Osteocyte (in vitro differentiated cells): ENCODE measurements at regions not wholly inside any gene's neighbourhood (a gene's known extent, or its start where the extent isn't known, plus 50 kb on each side); places are given as distances from the start of the nearest gene placed in this dataset.

ENCODE experiments used
- DNase-seq: peaks from one replicate; pipeline ENCODE4 v3.0.0; 2021; ENCODE audit warnings: mixed read lengths; ENCODE audit not compliant: unreplicated experiment; ENCODE audit errors: extremely low spot score
- H3K27ac Mint-ChIP-seq: one replicate; pipeline ENCODE4 v1.8.0; 2021; ENCODE audit warnings: mild to moderate bottlenecking, mixed read lengths; ENCODE audit not compliant: unreplicated experiment
- H3K27me3 Mint-ChIP-seq: one replicate; pipeline ENCODE4 v1.8.0; 2021; ENCODE audit warnings: mixed read lengths; ENCODE audit not compliant: unreplicated experiment
- H3K36me3 Mint-ChIP-seq: one replicate; pipeline ENCODE4 v1.8.0; 2021; ENCODE audit warnings: mixed read lengths; ENCODE audit not compliant: unreplicated experiment
- H3K4me1 Mint-ChIP-seq: one replicate; pipeline ENCODE4 v1.8.0; 2021; ENCODE audit warnings: mixed read lengths; ENCODE audit not compliant: unreplicated experiment
- H3K4me3 Mint-ChIP-seq: one replicate; pipeline ENCODE4 v1.8.0; 2021; ENCODE audit warnings: mild to moderate bottlenecking, moderate library complexity, mixed read lengths; ENCODE audit not compliant: unreplicated experiment
- H3K9me3 Mint-ChIP-seq: one replicate; pipeline ENCODE4 v1.8.0; 2021; ENCODE audit warnings: mixed read lengths; ENCODE audit not compliant: unreplicated experiment
- TF ChIP-seq, protein P1 (sequence below): fragments of 200-600 bp; sonication (generic); IDR thresholded peaks from 2 replicates; pipeline ENCODE4 v1.5.0; 2021; ENCODE audit warnings: antibody characterized with exemption, mild to moderate bottlenecking, moderate library complexity

DNA sequence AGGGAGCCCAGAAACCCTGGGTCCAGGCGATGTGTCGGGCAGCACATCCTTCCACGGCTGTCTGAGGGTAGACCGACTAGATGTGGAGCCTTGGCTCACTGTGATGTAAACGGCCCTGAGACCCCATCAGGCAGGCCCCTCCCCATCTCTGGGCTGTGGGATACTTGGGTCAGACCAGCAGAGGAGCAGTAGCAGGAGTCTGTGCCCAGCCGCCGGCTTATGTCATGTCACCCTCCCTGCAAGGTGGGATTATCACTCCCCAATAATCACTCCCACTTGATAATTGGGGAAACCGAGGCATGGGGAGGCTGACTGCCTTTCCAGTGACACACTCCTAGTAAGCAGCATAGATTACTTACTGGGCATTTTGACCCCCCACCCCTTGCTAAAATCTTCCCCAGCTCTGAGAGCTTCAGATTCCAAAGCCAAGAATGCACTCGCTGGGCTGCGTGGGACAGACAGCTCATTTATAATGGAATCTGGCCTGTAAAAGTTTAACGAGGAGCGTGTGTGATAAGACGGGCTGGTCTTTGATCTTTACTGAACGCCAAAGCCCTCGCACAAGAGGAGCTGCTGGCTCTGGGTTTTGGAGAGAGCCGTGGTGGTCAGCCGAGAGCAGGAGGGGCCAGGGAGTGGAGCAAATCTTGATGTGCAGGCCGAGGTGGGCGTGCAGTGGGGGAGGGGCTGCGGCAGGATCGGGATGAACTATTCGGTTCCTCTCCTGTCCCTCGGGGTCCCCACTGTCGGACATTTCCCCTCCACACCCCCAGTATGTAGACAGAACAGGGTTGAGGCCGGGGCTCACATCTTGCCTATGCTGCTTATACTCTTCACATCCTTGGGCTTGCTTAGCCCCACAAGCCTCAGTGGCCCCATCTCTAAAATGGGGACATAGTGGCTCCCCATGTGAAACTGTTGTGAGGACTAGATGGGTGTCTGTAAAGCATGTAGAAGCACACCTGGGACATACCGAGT lies 200.0 kb downstream of the GLI2 start:
- peak overlapping the region; percentile 42 for H3K4me3 Mint-ChIP-seq

DNA sequence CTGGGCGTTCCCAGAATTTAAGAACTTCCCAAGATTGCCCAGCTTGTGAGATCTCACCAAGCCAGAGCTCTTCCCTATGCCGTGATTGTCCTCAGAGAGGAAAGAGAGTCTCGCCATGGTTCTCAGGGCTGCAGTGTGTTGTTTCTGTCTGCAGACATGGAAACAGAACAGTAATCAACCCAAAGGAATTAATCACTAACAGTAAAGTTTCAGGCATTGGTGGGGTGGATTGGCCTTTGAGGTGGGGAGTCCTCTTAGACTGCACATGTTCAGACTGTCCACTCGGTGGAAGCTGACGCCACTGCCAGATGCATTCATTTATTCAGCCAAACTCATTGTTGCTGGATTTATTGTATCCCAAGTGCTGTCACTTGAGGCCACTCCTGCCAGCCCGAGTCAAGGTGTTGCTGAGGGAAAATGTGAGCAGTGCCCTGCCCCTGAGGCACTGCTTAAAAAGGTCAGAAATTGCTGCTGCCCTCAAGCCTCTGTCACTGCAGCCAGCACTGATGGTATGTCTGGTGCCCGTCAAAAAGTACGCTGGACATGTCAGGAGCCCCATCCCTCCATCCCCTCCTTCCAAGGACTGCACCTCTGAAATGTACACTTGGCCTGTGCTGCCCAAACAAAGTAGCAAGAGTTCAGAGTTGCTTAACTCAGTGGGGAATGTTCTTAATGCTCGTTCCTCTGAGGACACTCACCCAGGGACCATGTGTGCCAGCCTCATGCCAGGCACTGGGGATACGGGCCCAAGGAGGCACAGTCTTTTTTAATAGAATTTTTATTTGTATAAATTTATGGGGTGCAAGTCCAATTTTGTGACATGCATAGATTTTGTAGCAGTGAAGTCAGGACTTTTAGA lies 201.0 kb downstream of the GLI2 start:
- Mint-ChIP-seq H3K4me3 (no peak overlapping the region), H3K27me3 (no peaks in the 10 kb centered on the region), H3K27ac (peak overlapping the region; percentile 88), H3K4me1 (peaks cover 91% of the 10 kb centered on the region), H3K36me3 (peaks cover 5% of the 10 kb centered on the region), H3K9me3 (no peaks in the 10 kb centered on the region)
- TF ChIP-seq, protein P1, sequence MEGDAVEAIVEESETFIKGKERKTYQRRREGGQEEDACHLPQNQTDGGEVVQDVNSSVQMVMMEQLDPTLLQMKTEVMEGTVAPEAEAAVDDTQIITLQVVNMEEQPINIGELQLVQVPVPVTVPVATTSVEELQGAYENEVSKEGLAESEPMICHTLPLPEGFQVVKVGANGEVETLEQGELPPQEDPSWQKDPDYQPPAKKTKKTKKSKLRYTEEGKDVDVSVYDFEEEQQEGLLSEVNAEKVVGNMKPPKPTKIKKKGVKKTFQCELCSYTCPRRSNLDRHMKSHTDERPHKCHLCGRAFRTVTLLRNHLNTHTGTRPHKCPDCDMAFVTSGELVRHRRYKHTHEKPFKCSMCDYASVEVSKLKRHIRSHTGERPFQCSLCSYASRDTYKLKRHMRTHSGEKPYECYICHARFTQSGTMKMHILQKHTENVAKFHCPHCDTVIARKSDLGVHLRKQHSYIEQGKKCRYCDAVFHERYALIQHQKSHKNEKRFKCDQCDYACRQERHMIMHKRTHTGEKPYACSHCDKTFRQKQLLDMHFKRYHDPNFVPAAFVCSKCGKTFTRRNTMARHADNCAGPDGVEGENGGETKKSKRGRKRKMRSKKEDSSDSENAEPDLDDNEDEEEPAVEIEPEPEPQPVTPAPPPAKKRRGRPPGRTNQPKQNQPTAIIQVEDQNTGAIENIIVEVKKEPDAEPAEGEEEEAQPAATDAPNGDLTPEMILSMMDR = no peak
- no peak for DNase-seq

More for the DNA sequence above, 200.0 kb downstream of the GLI2 start:
- H3K36me3 Mint-ChIP-seq = peaks cover 7% of the 10 kb centered on the region
- TF ChIP-seq, protein P1 = no peak
- no peaks in the 10 kb centered on the region for H3K27me3 Mint-ChIP-seq
- DNase-seq = no peak
- no peaks in the 10 kb centered on the region for H3K9me3 Mint-ChIP-seq
- H3K4me1 Mint-ChIP-seq = peaks cover 80% of the 10 kb centered on the region
- H3K27ac Mint-ChIP-seq = peak overlapping the region; percentile 88

- Mint-ChIP-seq H3K27me3 (no peaks in the 10 kb centered on the region), H3K4me1 (peaks cover 97% of the 10 kb centered on the region), H3K4me3 (no peak overlapping the region), H3K27ac (peak overlapping the region; percentile 88), H3K36me3 (peaks cover under 1% of the 10 kb centered on the region), H3K9me3 (no peaks in the 10 kb centered on the region)
- no peak for DNase-seq
- TF ChIP-seq, protein P1 = no peak
These were observed 202.0 kb downstream of the GLI2 start for GRCh38 chr2:120937686-120938044.

GRCh38 chr2:120938045-120938771 lies 202.5 kb downstream of the GLI2 start:
- Mint-ChIP-seq H3K4me3 (no peak overlapping the region), H3K36me3 (no peaks in the 10 kb centered on the region), H3K27me3 (no peaks in the 10 kb centered on the region), H3K4me1 (peaks cover 99% of the 10 kb centered on the region), H3K9me3 (no peaks in the 10 kb centered on the region), H3K27ac (peak overlapping the region; percentile 88)
- TF ChIP-seq, protein P1 = no peak
- no peak for DNase-seq
